ENCODE measurements at regions not wholly inside any gene's neighbourhood (a gene's known extent, or its start where the extent isn't known, plus 50 kb on each side); places are given as distances from the start of the nearest gene placed in this dataset.

- no peaks in the 10 kb centered on the region for H3K27me3 Mint-ChIP-seq (ENCODE audit: insufficient read depth, unreplicated experiment)
- H3K9me3 Mint-ChIP-seq (ENCODE audit: unreplicated experiment) = peaks cover 6% of the 10 kb centered on the region
- BruUV-seq (replicated peaks) = no TSS peak
- no peak overlapping the region for H3K4me3 Mint-ChIP-seq (ENCODE audit: unreplicated experiment)
- peaks cover 6% of the 10 kb centered on the region for H3K4me1 Mint-ChIP-seq (ENCODE audit: insufficient read depth, unreplicated experiment)
- peak overlapping the region; percentile 7 for H3K27ac Mint-ChIP-seq (ENCODE audit: low read depth, unreplicated experiment)
- intact Hi-C loops (cut with micrococcal nuclease) = no loop called here
- no peaks in the 10 kb centered on the region for H3K36me3 Mint-ChIP-seq (ENCODE audit: insufficient read depth, unreplicated experiment)
- no peak for TF ChIP-seq CTCF (IDR thresholded peaks at IDR 0.05; ENCODE audit: unreplicated experiment)
- no peak for DNase-seq (ENCODE audit: unreplicated experiment)
- CTCF ChIA-PET = no interaction called here
- POLR2A ChIA-PET = no interaction called here
Measured at GRCh38 chr12:42750356-42750755, 160.8 kb upstream of the PRICKLE1 start.

- no peak overlapping the region for H3K4me3 Mint-ChIP-seq (ENCODE audit: unreplicated experiment)
- no peak for TF ChIP-seq CTCF (IDR thresholded peaks at IDR 0.05; ENCODE audit: unreplicated experiment)
- ChIA-PET POLR2A (no interaction called here), CTCF (no interaction called here)
- H3K36me3 Mint-ChIP-seq (ENCODE audit: insufficient read depth, unreplicated experiment) = no peaks in the 10 kb centered on the region
- no peaks in the 10 kb centered on the region for H3K27me3 Mint-ChIP-seq (ENCODE audit: insufficient read depth, unreplicated experiment)
- DNase-seq (ENCODE audit: unreplicated experiment) = no peak
- BruUV-seq (replicated peaks) = no TSS peak
- H3K27ac Mint-ChIP-seq (ENCODE audit: low read depth, unreplicated experiment) = no peak overlapping the region
- intact Hi-C loops (cut with micrococcal nuclease) = no loop called here
- H3K4me1 Mint-ChIP-seq (ENCODE audit: insufficient read depth, unreplicated experiment) = peaks cover 16% of the 10 kb centered on the region
- peaks cover 6% of the 10 kb centered on the region for H3K9me3 Mint-ChIP-seq (ENCODE audit: unreplicated experiment)
Measured at GRCh38 chr12:42749239-42749638, 159.7 kb upstream of the PRICKLE1 start.

DNA sequence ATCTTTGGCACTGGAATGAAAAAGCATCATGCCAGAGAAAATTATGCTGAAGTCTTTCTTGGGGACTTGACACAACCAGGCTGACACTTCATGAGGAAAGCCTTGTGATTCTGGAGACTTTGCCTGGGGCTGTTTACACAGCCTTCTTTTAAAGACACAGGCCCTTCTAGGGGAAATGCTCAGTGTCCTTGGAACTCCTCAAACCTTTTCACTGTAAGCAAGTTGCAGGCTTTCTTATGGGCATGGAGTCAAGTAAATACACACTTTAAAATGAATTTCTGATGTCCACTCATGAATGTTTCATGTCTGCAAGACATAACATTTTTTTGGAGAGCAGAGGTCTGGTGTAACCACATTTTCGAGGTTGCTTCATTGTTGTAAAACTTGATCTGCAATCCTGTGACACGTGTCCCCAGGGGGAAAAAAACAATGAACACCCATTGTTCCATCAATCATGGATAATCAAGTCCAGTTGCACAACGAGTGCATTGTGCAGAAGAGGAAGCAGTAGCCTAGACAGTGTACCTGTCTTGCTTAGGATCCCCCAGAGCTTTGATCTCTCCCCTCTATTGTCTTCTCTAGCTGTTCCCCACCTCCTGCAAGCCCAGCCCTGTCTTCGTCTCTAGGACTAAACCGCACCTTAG, 155.1 kb upstream of the PRICKLE1 start:
- Mint-ChIP-seq H3K36me3 (ENCODE audit: insufficient read depth, unreplicated experiment) (no peaks in the 10 kb centered on the region), H3K27ac (ENCODE audit: low read depth, unreplicated experiment) (no peak overlapping the region), H3K9me3 (ENCODE audit: unreplicated experiment) (peaks cover 6% of the 10 kb centered on the region), H3K27me3 (ENCODE audit: insufficient read depth, unreplicated experiment) (no peaks in the 10 kb centered on the region), H3K4me1 (ENCODE audit: insufficient read depth, unreplicated experiment) (peaks cover 16% of the 10 kb centered on the region), H3K4me3 (ENCODE audit: unreplicated experiment) (no peak overlapping the region)
- intact Hi-C loops (cut with micrococcal nuclease) = no loop called here
- peak; percentile 69 for DNase-seq (ENCODE audit: unreplicated experiment)
- no peak for TF ChIP-seq CTCF (IDR thresholded peaks at IDR 0.05; ENCODE audit: unreplicated experiment)
- no TSS peak for BruUV-seq (replicated peaks)
- POLR2A ChIA-PET = interaction anchor here (1.0 to 1.1 kb wide), 2 partner anchors 9 to 34 kb away, joined by 3 read pairs; no protein-coding TSS in a partner anchor
- CTCF ChIA-PET = interaction anchor here (1.1 to 1.2 kb wide), 2 partner anchors 14 to 15 kb away, joined by 4 read pairs; no protein-coding TSS in a partner anchor

GRCh38 chr12:42742716-42743115, 153.2 kb upstream of the PRICKLE1 start:
- ChIA-PET CTCF (no interaction called here), POLR2A (no interaction called here)
- no peak for TF ChIP-seq CTCF (IDR thresholded peaks at IDR 0.05; ENCODE audit: unreplicated experiment)
- Mint-ChIP-seq H3K27ac (ENCODE audit: low read depth, unreplicated experiment) (no peak overlapping the region), H3K4me3 (ENCODE audit: unreplicated experiment) (no peak overlapping the region), H3K27me3 (ENCODE audit: insufficient read depth, unreplicated experiment) (no peaks in the 10 kb centered on the region), H3K36me3 (ENCODE audit: insufficient read depth, unreplicated experiment) (no peaks in the 10 kb centered on the region), H3K4me1 (ENCODE audit: insufficient read depth, unreplicated experiment) (peaks cover 21% of the 10 kb centered on the region), H3K9me3 (ENCODE audit: unreplicated experiment) (peaks cover 6% of the 10 kb centered on the region)
- no peak for DNase-seq (ENCODE audit: unreplicated experiment)
- intact Hi-C loops (cut with micrococcal nuclease) = no loop called here
- BruUV-seq (replicated peaks) = no TSS peak
